CD4-positive, CD25-positive, alpha-beta regulatory T cell (primary cell): ENCODE measurements at regions not wholly inside any gene's neighbourhood (a gene's known extent, or its start where the extent isn't known, plus 50 kb on each side); places are given as distances from the start of the nearest gene placed in this dataset.
"Not testable (repeated sequence)": the region's sequence is repeated elsewhere in the genome, so short reads cannot be mapped to it uniquely, and the experiment has no call there.

Source experiments
- ATAC-seq, 2 donors: fragments of 150-1000 bp; cut with Tn5 transposase; one replicate each; pipeline ENCODE4 v1.10.0; 2021; ENCODE audit warnings: low read depth in 2 of 2, moderate number of reproducible peaks in 2 of 2, moderate library complexity in 1 of 2
- DNase-seq, 3 donors: peaks; one replicate each; pipeline versions ENCODE4 v3.0.0 to v3.0.0-alpha.2; 2012 to 2022; ENCODE audit warnings: mixed read lengths in 1 of 3
- H3K27ac ChIP-seq: one replicate; pipeline ENCODE4 v1.7.0; 2013; ENCODE audit warnings: mild to moderate bottlenecking, low read length; ENCODE audit not compliant: insufficient read depth, poor library complexity, severe bottlenecking
- H3K27me3 ChIP-seq: one replicate; pipeline ENCODE4 v1.7.0; 2013; ENCODE audit warnings: low read length; ENCODE audit not compliant: control insufficient read depth, insufficient read depth
- H3K36me3 ChIP-seq: one replicate; pipeline ENCODE4 v1.7.0; 2013; ENCODE audit warnings: mild to moderate bottlenecking, low read length, moderate library complexity; ENCODE audit not compliant: control insufficient read depth, insufficient read depth
- H3K4me1 ChIP-seq: 2 replicates; pipeline ENCODE4 v1.7.0; 2013; ENCODE audit warnings: mild to moderate bottlenecking, low read length; ENCODE audit not compliant: insufficient read depth, control insufficient read depth, poor library complexity, severe bottlenecking
- H3K4me3 ChIP-seq: one replicate; pipeline ENCODE4 v1.7.0; 2013; ENCODE audit warnings: low read depth, mild to moderate bottlenecking, low read length, moderate library complexity
- H3K9me3 ChIP-seq, 2 experiments: 1 replicate in 1 of 2; 2 replicates in 1 of 2; pipeline ENCODE4 v1.7.0; 2013; ENCODE audit warnings: low read length in 2 of 2, mild to moderate bottlenecking in 1 of 2, moderate library complexity in 1 of 2; ENCODE audit not compliant: control insufficient read depth in 2 of 2
- H3K27ac Mint-ChIP-seq, 3 donors: one replicate each; pipeline ENCODE4 v1.8.0; 2020 to 2022; ENCODE audit warnings: mild to moderate bottlenecking in 3 of 3, mixed read lengths in 3 of 3, moderate library complexity in 2 of 3
- H3K27me3 Mint-ChIP-seq: one replicate; pipeline ENCODE4 v1.8.0; 2022; ENCODE audit warnings: mild to moderate bottlenecking, mixed read lengths
- H3K36me3 Mint-ChIP-seq: one replicate; pipeline ENCODE4 v1.8.0; 2020; ENCODE audit warnings: mixed read lengths
- H3K4me1 Mint-ChIP-seq, 4 donors: one replicate each; pipeline ENCODE4 v1.8.0; 2020 to 2022; ENCODE audit warnings: mixed read lengths in 4 of 4, mild to moderate bottlenecking in 1 of 4
- H3K4me3 Mint-ChIP-seq, 4 donors: one replicate each; pipeline ENCODE4 v1.8.0; 2020 to 2022; ENCODE audit warnings: mild to moderate bottlenecking in 4 of 4, mixed read lengths in 4 of 4, moderate library complexity in 3 of 4
- H3K9me3 Mint-ChIP-seq, 7 donors: one replicate each; pipeline ENCODE4 v1.8.0; 2020 to 2022; ENCODE audit warnings: mixed read lengths in 7 of 7, mild to moderate bottlenecking in 3 of 7, moderate library complexity in 2 of 7

- not testable (repeated sequence) for DNase-seq, H3K4me1 Mint-ChIP-seq, H3K4me1 ChIP-seq, H3K27ac Mint-ChIP-seq, H3K27me3 ChIP-seq, H3K4me3 Mint-ChIP-seq, H3K9me3 ChIP-seq, H3K36me3 ChIP-seq, H3K27ac ChIP-seq, H3K27me3 Mint-ChIP-seq, H3K4me3 ChIP-seq, H3K36me3 Mint-ChIP-seq, ATAC-seq
- peaks cover 0 to 17% (median 3%) of the 10 kb centered on the region in 7 donors for H3K9me3 Mint-ChIP-seq
These were observed 55.9 kb upstream of the SLC25A36 start for GRCh38 chr3:140885697-140886096.
